H1 (cell line): ENCODE measurements at regions not wholly inside any gene's neighbourhood (a gene's known extent, or its start where the extent isn't known, plus 50 kb on each side); places are given as distances from the start of the nearest gene placed in this dataset.

Experiments used
- TF ChIP-seq, protein P1 (sequence below): fragments of 300-600 bp; sonication (generic); IDR thresholded peaks from 2 replicates; pipeline ENCODE4 v1.7.1; 2012; ENCODE audit warnings: low read length, moderate library complexity, mild to moderate bottlenecking, inconsistent platforms; ENCODE audit not compliant: insufficient replicate concordance

DNA sequence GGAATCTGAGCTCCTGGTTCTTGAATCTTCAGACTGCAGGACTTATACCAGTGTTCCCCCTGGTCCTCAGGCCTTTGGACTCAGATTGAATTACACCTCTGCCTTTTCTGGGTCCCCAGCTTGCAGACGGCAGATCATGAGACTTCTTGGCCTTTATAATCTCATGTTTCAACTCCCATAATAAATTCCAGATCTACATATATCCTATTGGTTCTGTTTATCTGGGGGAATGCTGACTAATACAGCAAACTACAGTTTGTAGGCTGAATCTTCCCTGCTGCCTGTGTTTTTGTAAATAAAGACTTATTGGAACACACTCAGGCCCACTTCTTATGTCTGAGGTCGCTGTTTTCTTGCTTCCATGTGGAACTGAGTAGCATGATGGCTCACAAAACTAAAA is 184.7 kb downstream of the HDGFL1 start (continued):
- TF ChIP-seq, protein P1, sequence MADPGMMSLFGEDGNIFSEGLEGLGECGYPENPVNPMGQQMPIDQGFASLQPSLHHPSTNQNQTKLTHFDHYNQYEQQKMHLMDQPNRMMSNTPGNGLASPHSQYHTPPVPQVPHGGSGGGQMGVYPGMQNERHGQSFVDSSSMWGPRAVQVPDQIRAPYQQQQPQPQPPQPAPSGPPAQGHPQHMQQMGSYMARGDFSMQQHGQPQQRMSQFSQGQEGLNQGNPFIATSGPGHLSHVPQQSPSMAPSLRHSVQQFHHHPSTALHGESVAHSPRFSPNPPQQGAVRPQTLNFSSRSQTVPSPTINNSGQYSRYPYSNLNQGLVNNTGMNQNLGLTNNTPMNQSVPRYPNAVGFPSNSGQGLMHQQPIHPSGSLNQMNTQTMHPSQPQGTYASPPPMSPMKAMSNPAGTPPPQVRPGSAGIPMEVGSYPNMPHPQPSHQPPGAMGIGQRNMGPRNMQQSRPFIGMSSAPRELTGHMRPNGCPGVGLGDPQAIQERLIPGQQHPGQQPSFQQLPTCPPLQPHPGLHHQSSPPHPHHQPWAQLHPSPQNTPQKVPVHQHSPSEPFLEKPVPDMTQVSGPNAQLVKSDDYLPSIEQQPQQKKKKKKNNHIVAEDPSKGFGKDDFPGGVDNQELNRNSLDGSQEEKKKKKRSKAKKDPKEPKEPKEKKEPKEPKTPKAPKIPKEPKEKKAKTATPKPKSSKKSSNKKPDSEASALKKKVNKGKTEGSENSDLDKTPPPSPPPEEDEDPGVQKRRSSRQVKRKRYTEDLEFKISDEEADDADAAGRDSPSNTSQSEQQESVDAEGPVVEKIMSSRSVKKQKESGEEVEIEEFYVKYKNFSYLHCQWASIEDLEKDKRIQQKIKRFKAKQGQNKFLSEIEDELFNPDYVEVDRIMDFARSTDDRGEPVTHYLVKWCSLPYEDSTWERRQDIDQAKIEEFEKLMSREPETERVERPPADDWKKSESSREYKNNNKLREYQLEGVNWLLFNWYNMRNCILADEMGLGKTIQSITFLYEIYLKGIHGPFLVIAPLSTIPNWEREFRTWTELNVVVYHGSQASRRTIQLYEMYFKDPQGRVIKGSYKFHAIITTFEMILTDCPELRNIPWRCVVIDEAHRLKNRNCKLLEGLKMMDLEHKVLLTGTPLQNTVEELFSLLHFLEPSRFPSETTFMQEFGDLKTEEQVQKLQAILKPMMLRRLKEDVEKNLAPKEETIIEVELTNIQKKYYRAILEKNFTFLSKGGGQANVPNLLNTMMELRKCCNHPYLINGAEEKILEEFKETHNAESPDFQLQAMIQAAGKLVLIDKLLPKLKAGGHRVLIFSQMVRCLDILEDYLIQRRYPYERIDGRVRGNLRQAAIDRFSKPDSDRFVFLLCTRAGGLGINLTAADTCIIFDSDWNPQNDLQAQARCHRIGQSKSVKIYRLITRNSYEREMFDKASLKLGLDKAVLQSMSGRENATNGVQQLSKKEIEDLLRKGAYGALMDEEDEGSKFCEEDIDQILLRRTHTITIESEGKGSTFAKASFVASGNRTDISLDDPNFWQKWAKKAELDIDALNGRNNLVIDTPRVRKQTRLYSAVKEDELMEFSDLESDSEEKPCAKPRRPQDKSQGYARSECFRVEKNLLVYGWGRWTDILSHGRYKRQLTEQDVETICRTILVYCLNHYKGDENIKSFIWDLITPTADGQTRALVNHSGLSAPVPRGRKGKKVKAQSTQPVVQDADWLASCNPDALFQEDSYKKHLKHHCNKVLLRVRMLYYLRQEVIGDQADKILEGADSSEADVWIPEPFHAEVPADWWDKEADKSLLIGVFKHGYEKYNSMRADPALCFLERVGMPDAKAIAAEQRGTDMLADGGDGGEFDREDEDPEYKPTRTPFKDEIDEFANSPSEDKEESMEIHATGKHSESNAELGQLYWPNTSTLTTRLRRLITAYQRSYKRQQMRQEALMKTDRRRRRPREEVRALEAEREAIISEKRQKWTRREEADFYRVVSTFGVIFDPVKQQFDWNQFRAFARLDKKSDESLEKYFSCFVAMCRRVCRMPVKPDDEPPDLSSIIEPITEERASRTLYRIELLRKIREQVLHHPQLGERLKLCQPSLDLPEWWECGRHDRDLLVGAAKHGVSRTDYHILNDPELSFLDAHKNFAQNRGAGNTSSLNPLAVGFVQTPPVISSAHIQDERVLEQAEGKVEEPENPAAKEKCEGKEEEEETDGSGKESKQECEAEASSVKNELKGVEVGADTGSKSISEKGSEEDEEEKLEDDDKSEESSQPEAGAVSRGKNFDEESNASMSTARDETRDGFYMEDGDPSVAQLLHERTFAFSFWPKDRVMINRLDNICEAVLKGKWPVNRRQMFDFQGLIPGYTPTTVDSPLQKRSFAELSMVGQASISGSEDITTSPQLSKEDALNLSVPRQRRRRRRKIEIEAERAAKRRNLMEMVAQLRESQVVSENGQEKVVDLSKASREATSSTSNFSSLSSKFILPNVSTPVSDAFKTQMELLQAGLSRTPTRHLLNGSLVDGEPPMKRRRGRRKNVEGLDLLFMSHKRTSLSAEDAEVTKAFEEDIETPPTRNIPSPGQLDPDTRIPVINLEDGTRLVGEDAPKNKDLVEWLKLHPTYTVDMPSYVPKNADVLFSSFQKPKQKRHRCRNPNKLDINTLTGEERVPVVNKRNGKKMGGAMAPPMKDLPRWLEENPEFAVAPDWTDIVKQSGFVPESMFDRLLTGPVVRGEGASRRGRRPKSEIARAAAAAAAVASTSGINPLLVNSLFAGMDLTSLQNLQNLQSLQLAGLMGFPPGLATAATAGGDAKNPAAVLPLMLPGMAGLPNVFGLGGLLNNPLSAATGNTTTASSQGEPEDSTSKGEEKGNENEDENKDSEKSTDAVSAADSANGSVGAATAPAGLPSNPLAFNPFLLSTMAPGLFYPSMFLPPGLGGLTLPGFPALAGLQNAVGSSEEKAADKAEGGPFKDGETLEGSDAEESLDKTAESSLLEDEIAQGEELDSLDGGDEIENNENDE: no peak
